ENCODE measurements at regions not wholly inside any gene's neighbourhood (a gene's known extent, or its start where the extent isn't known, plus 50 kb on each side); places are given as distances from the start of the nearest gene placed in this dataset.

DNA sequence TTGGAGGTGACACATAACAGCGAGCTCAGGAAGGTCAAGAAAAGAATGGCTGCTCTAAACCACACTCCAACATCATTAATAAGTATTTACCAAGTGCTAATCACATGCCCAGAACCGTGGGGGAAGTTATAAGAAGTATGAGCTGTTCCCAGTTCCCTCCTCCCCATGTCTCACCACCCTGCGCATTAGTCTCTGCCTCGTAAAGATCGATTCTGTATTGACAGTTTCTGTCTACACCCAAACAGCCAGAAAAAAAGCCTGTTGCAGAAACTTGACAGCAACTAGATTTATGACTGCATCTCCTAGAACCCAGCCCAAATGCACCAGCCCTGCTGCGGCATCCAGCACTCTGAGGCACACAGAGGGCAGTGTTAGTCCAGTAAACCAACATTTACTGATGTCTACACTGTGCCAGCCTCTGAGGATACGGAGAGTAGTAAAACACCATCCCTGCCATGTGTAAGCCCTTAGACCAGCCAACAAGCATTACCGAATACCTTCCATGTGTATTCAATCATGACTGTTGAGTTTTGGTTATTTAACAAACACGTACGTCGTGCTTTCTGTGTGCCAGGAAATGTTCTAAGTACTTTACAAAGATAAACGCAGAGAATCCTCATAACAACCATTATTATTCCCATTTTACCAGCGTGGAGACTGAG lies 63.6 kb upstream of the ZBTB40 start:
- TF ChIP-seq, protein P1, sequence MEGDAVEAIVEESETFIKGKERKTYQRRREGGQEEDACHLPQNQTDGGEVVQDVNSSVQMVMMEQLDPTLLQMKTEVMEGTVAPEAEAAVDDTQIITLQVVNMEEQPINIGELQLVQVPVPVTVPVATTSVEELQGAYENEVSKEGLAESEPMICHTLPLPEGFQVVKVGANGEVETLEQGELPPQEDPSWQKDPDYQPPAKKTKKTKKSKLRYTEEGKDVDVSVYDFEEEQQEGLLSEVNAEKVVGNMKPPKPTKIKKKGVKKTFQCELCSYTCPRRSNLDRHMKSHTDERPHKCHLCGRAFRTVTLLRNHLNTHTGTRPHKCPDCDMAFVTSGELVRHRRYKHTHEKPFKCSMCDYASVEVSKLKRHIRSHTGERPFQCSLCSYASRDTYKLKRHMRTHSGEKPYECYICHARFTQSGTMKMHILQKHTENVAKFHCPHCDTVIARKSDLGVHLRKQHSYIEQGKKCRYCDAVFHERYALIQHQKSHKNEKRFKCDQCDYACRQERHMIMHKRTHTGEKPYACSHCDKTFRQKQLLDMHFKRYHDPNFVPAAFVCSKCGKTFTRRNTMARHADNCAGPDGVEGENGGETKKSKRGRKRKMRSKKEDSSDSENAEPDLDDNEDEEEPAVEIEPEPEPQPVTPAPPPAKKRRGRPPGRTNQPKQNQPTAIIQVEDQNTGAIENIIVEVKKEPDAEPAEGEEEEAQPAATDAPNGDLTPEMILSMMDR (IDR thresholded peaks at IDR 0.05) = no peak
- TF ChIP-seq EZH2 (IDR thresholded peaks at IDR 0.05) (no peak), EZH2phosphoT487 (IDR thresholded peaks at IDR 0.05) (no peak)

All from neural progenitor cell (in vitro differentiated cells).